ENCODE measurements at regions not wholly inside any gene's neighbourhood (a gene's known extent, or its start where the extent isn't known, plus 50 kb on each side); places are given as distances from the start of the nearest gene placed in this dataset.

DNA sequence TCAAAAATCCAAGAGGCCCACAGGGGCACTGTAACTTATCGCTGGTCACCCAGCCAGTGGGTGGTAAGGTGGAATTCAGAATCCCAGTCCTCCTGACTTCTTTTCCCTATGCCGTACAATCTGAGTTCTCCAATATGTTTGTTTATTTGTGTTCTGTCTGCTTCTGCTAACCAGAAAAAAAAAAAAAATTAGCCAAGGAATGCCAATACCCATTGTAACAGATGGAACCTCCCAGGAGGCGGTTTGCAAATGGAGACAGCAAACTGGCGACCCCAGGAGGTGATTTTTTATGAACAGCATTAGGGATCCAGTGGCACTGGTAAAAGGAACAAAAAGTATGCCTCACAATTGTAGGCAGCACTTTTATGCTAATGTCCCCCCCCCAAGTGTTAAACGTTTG lies 189.0 kb upstream of the FGGY start:
- H3K4me2 ChIP-seq = no peak overlapping the region
- TF ChIP-seq EZH2 (IDR thresholded peaks at IDR 0.05; ENCODE audit: borderline replicate concordance) (no peak), EZH2phosphoT487 (IDR thresholded peaks at IDR 0.05; ENCODE audit: low read depth, severe bottlenecking, unreplicated experiment) (no peak)
- TF ChIP-seq, protein P1, sequence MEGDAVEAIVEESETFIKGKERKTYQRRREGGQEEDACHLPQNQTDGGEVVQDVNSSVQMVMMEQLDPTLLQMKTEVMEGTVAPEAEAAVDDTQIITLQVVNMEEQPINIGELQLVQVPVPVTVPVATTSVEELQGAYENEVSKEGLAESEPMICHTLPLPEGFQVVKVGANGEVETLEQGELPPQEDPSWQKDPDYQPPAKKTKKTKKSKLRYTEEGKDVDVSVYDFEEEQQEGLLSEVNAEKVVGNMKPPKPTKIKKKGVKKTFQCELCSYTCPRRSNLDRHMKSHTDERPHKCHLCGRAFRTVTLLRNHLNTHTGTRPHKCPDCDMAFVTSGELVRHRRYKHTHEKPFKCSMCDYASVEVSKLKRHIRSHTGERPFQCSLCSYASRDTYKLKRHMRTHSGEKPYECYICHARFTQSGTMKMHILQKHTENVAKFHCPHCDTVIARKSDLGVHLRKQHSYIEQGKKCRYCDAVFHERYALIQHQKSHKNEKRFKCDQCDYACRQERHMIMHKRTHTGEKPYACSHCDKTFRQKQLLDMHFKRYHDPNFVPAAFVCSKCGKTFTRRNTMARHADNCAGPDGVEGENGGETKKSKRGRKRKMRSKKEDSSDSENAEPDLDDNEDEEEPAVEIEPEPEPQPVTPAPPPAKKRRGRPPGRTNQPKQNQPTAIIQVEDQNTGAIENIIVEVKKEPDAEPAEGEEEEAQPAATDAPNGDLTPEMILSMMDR (IDR thresholded peaks at IDR 0.05; ENCODE audit: poor library complexity) = no peak
- H2AFZ ChIP-seq = no peak overlapping the region
- H3K9me3 ChIP-seq (ENCODE audit: low read depth) = no peaks in the 10 kb centered on the region
- no peaks in the 10 kb centered on the region for H3K36me3 ChIP-seq (replicated peaks; ENCODE audit: insufficient read depth, low read depth)
- WGBS (ENCODE audit: low lambda C conversion rate, missing lambda C conversion rate) = 79% methylated on average over 5 of the region's 5 CpGs
- H3K79me2 ChIP-seq = no peaks in the 10 kb centered on the region
- no peak for DNase-seq (ENCODE audit: low spot score)
- H3K27ac ChIP-seq = no peak overlapping the region
- H4K20me1 ChIP-seq (ENCODE audit: insufficient read depth, poor library complexity, severe bottlenecking) = no peaks in the 10 kb centered on the region
- no peaks in the 10 kb centered on the region for H3K27me3 ChIP-seq
- H3K9me2 ChIP-seq (replicated peaks; ENCODE audit: insufficient read depth) = no peaks in the 10 kb centered on the region
- H3K4me1 ChIP-seq (ENCODE audit: insufficient read depth) = peaks cover 19% of the 10 kb centered on the region
- H3K4me3 ChIP-seq = no peak overlapping the region

DNA sequence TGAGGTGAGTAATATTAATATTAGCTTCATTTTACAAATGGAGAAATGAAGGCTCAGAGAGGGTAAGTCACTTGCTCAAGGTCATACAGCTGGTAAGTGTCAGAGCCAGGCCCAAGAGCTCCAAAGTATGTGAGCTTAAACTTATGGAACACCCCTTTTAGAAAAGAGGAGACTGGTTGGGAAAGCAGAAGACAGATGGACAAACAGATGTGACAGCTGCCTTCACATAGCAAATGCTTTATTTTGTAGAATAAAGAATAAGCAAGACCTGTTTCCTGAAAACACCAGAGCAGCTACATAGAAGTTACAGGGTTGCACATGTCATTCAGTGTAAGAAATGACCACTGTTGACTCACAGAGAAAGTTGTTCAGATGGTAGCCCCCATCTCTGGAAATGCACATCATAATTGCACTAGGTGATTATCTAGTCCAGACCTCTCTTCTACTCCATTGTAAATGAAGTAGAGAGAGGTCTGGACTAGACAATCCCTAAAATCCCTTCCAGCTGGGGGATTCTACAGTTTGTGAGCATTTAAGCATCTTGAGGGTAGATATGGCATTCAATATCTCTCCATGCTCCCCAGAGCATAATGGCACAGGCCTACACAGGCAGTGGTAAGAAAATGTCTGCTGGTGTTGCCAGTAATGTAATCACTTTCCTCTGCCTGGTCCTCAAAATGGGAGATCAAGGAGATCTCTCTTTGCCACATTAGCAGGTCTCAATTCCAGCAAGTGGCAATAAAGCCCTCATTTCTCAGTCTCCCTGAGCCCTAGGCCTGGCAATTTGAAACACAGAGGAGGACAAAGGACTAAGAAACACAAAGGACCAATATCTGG lies 188.2 kb upstream of the FGGY start:
- H3K4me3 ChIP-seq = no peak overlapping the region
- TF ChIP-seq EZH2 (IDR thresholded peaks at IDR 0.05; ENCODE audit: borderline replicate concordance) (no peak), EZH2phosphoT487 (IDR thresholded peaks at IDR 0.05; ENCODE audit: low read depth, severe bottlenecking, unreplicated experiment) (no peak)
- TF ChIP-seq, protein P1 (IDR thresholded peaks at IDR 0.05; ENCODE audit: poor library complexity) = no peak
- no peaks in the 10 kb centered on the region for H3K9me3 ChIP-seq (ENCODE audit: low read depth)
- no peak for DNase-seq (ENCODE audit: low spot score)
- no peak overlapping the region for H3K4me2 ChIP-seq
- H3K79me2 ChIP-seq = no peaks in the 10 kb centered on the region
- H4K20me1 ChIP-seq (ENCODE audit: insufficient read depth, poor library complexity, severe bottlenecking) = no peaks in the 10 kb centered on the region
- peaks cover 19% of the 10 kb centered on the region for H3K4me1 ChIP-seq (ENCODE audit: insufficient read depth)
- H2AFZ ChIP-seq = no peak overlapping the region
- no peaks in the 10 kb centered on the region for H3K36me3 ChIP-seq (replicated peaks; ENCODE audit: insufficient read depth, low read depth)
- no peaks in the 10 kb centered on the region for H3K27me3 ChIP-seq
- H3K9me2 ChIP-seq (replicated peaks; ENCODE audit: insufficient read depth) = no peaks in the 10 kb centered on the region
- H3K27ac ChIP-seq = no peak overlapping the region

DNA sequence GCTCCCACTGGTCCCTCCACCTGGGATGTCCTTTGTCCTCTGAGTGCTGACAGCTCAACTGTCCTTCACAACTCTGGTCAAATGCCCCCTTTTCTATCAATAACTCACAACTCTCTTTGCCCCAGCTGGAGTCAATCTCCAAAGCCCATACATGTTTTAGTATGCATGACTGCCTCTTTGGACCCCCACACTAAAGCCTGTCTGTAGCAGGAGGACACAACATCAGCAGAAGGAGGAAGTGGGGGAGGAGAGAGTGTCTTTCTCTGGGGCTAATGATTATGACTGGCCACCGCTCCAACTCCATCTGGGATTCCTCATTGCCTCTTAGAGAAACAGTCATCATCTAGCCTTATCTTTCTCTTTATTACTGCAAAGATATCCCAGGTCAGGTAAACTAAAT lies 186.6 kb upstream of the FGGY start:
- H2AFZ ChIP-seq = no peak overlapping the region
- no peaks in the 10 kb centered on the region for H3K9me3 ChIP-seq (ENCODE audit: low read depth)
- no peaks in the 10 kb centered on the region for H3K36me3 ChIP-seq (replicated peaks; ENCODE audit: insufficient read depth, low read depth)
- H3K4me2 ChIP-seq = no peak overlapping the region
- H3K27ac ChIP-seq = no peak overlapping the region
- no peaks in the 10 kb centered on the region for H3K27me3 ChIP-seq
- TF ChIP-seq, protein P1 (IDR thresholded peaks at IDR 0.05; ENCODE audit: poor library complexity) = no peak
- no peak for TF ChIP-seq EZH2phosphoT487 (IDR thresholded peaks at IDR 0.05; ENCODE audit: low read depth, severe bottlenecking, unreplicated experiment)
- TF ChIP-seq EZH2 (IDR thresholded peaks at IDR 0.05; ENCODE audit: borderline replicate concordance) = no peak
- no peaks in the 10 kb centered on the region for H4K20me1 ChIP-seq (ENCODE audit: insufficient read depth, poor library complexity, severe bottlenecking)
- no peaks in the 10 kb centered on the region for H3K9me2 ChIP-seq (replicated peaks; ENCODE audit: insufficient read depth)
- no peak for DNase-seq (ENCODE audit: low spot score)
- peaks cover 14% of the 10 kb centered on the region for H3K4me1 ChIP-seq (ENCODE audit: insufficient read depth)
- WGBS (ENCODE audit: low lambda C conversion rate, missing lambda C conversion rate) = 53% methylated on average over 1 of the region's 1 CpG
- H3K79me2 ChIP-seq = no peaks in the 10 kb centered on the region
- H3K4me3 ChIP-seq = no peak overlapping the region

All from hepatocyte (in vitro differentiated cells).